Caco-2 (cell line): ENCODE measurements at regions not wholly inside any gene's neighbourhood (a gene's known extent, or its start where the extent isn't known, plus 50 kb on each side); places are given as distances from the start of the nearest gene placed in this dataset.
"Not testable (repeated sequence)": the region's sequence is repeated elsewhere in the genome, so short reads cannot be mapped to it uniquely, and the experiment has no call there.

Experiments used
- BruUV-seq: library from RNA; stranded (reverse); fragments of 400-500 nt; replicated peaks from 2 replicates; lab custom pipeline; 2021; lab: Mats Ljungman, UMichigan
- CTCF ChIA-PET: fragments of 300-600 bp; sonication (Branson Sonifier 250); formaldehyde crosslinking; loops from one replicate; lab custom pipeline; 2022; ENCODE audit warnings: antibody characterized with exemption; lab: Charles Lee
- POLR2A ChIA-PET: fragments of 300-600 bp; sonication (Branson Sonifier 250); formaldehyde crosslinking; loops from one replicate; lab custom pipeline; 2022; ENCODE audit warnings: antibody characterized with exemption; lab: Charles Lee
- DNase-seq, 2 experiments: peaks; one replicate each; pipeline versions ENCODE4 v3.0.0 to v3.0.0-alpha.2; 2020 to 2022
- H3K27me3 ChIP-seq: replicated peaks from 2 replicates; pipeline ENCODE4 v1.6.0; 2011; ENCODE audit warnings: low read length; ENCODE audit not compliant: control insufficient read depth, insufficient read depth
- H3K36me3 ChIP-seq: 2 replicates; pipeline ENCODE4 v1.5.1; 2011; ENCODE audit warnings: low read length; ENCODE audit not compliant: control insufficient read depth, insufficient read depth
- H3K4me1 ChIP-seq: fragments of 250-450 bp; sonication (Bioruptor Pico); 2 replicates; pipeline ENCODE4 v1.5.1; 2020; ENCODE audit warnings: mild to moderate bottlenecking
- H3K4me3 ChIP-seq: 2 replicates; pipeline ENCODE4 v1.5.1; 2011; ENCODE audit warnings: low read depth, mild to moderate bottlenecking, control low read depth, low read length
- H3K9me3 ChIP-seq: fragments of 250-450 bp; sonication (Bioruptor Pico); 2 replicates; pipeline ENCODE4 v1.5.1; 2020; ENCODE audit warnings: mild to moderate bottlenecking, moderate library complexity
- H3K27ac Mint-ChIP-seq: one replicate; pipeline ENCODE4 v1.8.0; 2022; ENCODE audit warnings: mixed read lengths; ENCODE audit not compliant: unreplicated experiment
- H3K27me3 Mint-ChIP-seq: one replicate; pipeline ENCODE4 v1.8.0; 2022; ENCODE audit warnings: mixed read lengths; ENCODE audit not compliant: insufficient read depth, unreplicated experiment
- H3K36me3 Mint-ChIP-seq: one replicate; pipeline ENCODE4 v1.8.0; 2022; ENCODE audit warnings: mild to moderate bottlenecking, mixed read lengths; ENCODE audit not compliant: insufficient read depth, unreplicated experiment
- H3K4me1 Mint-ChIP-seq: one replicate; pipeline ENCODE4 v1.8.0; 2022; ENCODE audit warnings: low read depth, mixed read lengths; ENCODE audit not compliant: unreplicated experiment
- H3K4me3 Mint-ChIP-seq: one replicate; pipeline ENCODE4 v1.8.0; 2022; ENCODE audit warnings: mild to moderate bottlenecking, moderate library complexity, mixed read lengths; ENCODE audit not compliant: unreplicated experiment
- H3K9me3 Mint-ChIP-seq: one replicate; pipeline ENCODE4 v1.8.0; 2022; ENCODE audit warnings: mixed read lengths; ENCODE audit not compliant: unreplicated experiment
- intact Hi-C: fragments of 100-400 bp; cut with micrococcal nuclease; formaldehyde crosslinking; loops from one replicate; pipeline ENCODE4 v1.10.0; 2022; ENCODE audit not compliant: unreplicated experiment
- TF ChIP-seq, protein P1 (sequence below), 2 experiments: fragments of 200-600 bp in 1 of 2; IDR thresholded peaks; 1 replicate in 1 of 2; 2 replicates in 1 of 2; pipeline versions ENCODE4 v1.5.1 to v1.8.0; 2011 to 2022; ENCODE audit warnings: antibody characterized with exemption in 1 of 2, control low read depth in 1 of 2, inconsistent platforms in 1 of 2, low read depth in 1 of 2, low read length in 1 of 2, mild to moderate bottlenecking in 1 of 2, moderate library complexity in 1 of 2; ENCODE audit not compliant: insufficient read depth in 1 of 2, severe bottlenecking in 1 of 2, unreplicated experiment in 1 of 2

DNA sequence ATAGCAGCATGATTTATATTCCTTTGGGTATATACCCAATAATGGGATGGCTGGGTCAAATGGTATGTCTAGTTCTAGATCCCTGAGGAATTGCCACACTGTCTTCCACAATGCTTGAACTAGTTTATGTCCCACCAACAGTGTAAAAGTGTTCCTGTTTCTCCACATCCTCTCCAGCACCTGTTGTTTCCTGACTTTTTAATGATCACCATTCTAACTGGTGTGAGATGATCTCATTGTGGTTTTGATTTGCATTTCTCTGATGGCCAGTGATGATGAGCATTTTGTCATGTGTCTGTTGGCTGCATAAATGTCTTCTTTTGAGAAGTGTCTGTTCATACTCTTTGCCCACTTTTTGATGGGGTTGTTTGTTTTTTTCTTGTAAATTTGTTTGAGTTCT, 54.0 kb upstream of the GPR89A start:
- H3K36me3 ChIP-seq, CTCF ChIA-PET, H3K4me3 ChIP-seq, H3K4me1 Mint-ChIP-seq, H3K9me3 ChIP-seq, BruUV-seq, H3K9me3 Mint-ChIP-seq, H3K4me1 ChIP-seq, H3K27ac Mint-ChIP-seq, POLR2A ChIA-PET, intact Hi-C loops, H3K4me3 Mint-ChIP-seq, H3K27me3 ChIP-seq, H3K36me3 Mint-ChIP-seq, DNase-seq: not testable (repeated sequence)
- peaks cover 17% of the 10 kb centered on the region for H3K27me3 Mint-ChIP-seq

GRCh38 chr1:145545055-145545454, 62.7 kb upstream of the GPR89A start:
- POLR2A ChIA-PET: no interaction called here
- Histone ChIP-seq H3K4me3 (no peak overlapping the region), H3K9me3 (no peaks in the 10 kb centered on the region), H3K4me1 (no peaks in the 10 kb centered on the region), H3K27me3 (no peaks in the 10 kb centered on the region), H3K36me3 (no peaks in the 10 kb centered on the region)
- no peak for DNase-seq
- CTCF ChIA-PET: no interaction called here
- Mint-ChIP-seq H3K4me3 (no peak overlapping the region), H3K27ac (no peak overlapping the region), H3K36me3 (no peaks in the 10 kb centered on the region), H3K9me3 (no peaks in the 10 kb centered on the region), H3K27me3 (no peaks in the 10 kb centered on the region), H3K4me1 (no peaks in the 10 kb centered on the region)
- TF ChIP-seq, protein P1, sequence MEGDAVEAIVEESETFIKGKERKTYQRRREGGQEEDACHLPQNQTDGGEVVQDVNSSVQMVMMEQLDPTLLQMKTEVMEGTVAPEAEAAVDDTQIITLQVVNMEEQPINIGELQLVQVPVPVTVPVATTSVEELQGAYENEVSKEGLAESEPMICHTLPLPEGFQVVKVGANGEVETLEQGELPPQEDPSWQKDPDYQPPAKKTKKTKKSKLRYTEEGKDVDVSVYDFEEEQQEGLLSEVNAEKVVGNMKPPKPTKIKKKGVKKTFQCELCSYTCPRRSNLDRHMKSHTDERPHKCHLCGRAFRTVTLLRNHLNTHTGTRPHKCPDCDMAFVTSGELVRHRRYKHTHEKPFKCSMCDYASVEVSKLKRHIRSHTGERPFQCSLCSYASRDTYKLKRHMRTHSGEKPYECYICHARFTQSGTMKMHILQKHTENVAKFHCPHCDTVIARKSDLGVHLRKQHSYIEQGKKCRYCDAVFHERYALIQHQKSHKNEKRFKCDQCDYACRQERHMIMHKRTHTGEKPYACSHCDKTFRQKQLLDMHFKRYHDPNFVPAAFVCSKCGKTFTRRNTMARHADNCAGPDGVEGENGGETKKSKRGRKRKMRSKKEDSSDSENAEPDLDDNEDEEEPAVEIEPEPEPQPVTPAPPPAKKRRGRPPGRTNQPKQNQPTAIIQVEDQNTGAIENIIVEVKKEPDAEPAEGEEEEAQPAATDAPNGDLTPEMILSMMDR (IDR thresholded peaks at IDR 0.05; ENCODE audit: insufficient read depth in 1 of 2, low read depth in 1 of 2, low read length in 1 of 2, severe bottlenecking in 1 of 2, unreplicated experiment in 1 of 2): no peak
- intact Hi-C loops: no loop called here
- no TSS peak for BruUV-seq

GRCh38 chr1:145541685-145542084, 66.1 kb upstream of the GPR89A start:
- POLR2A ChIA-PET, BruUV-seq, H3K4me1 ChIP-seq, CTCF ChIA-PET, H3K27ac Mint-ChIP-seq, DNase-seq, H3K4me3 Mint-ChIP-seq, H3K36me3 ChIP-seq, intact Hi-C loops, H3K9me3 ChIP-seq, H3K27me3 Mint-ChIP-seq, H3K36me3 Mint-ChIP-seq, H3K4me3 ChIP-seq, H3K9me3 Mint-ChIP-seq, H3K27me3 ChIP-seq, H3K4me1 Mint-ChIP-seq: not testable (repeated sequence)

DNA sequence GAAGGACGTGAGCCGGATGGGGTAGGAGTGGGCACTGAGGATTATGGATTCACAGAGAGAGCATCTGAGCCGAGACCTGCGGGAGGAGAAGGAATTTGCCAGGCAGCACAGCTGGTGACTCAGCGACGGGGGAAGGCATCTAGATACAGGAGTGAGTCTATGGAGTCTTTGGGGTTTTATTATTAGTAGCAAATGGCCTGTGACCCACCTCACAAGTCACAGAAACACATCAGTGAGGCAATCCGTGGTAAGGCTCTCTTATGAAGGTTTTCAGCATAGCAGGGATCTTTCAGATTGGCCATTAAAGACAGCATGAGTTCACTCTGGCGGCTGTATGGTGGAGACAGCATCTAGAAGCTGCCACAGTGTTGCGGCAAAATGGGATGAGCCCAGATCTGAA, 66.5 kb upstream of the GPR89A start:
- H3K36me3 Mint-ChIP-seq, H3K4me1 ChIP-seq, H3K27me3 ChIP-seq, DNase-seq, H3K27me3 Mint-ChIP-seq, CTCF ChIA-PET, H3K36me3 ChIP-seq, H3K4me3 Mint-ChIP-seq, H3K4me1 Mint-ChIP-seq, H3K27ac Mint-ChIP-seq, H3K9me3 Mint-ChIP-seq, H3K4me3 ChIP-seq, BruUV-seq, intact Hi-C loops, POLR2A ChIA-PET, H3K9me3 ChIP-seq: not testable (repeated sequence)

GRCh38 chr1:145538118-145538882, 69.5 kb upstream of the GPR89A start:
- H3K27ac Mint-ChIP-seq, H3K9me3 Mint-ChIP-seq, H3K4me3 ChIP-seq, CTCF ChIA-PET, H3K4me3 Mint-ChIP-seq, H3K27me3 Mint-ChIP-seq, DNase-seq, H3K9me3 ChIP-seq, H3K4me1 Mint-ChIP-seq, H3K36me3 ChIP-seq, H3K27me3 ChIP-seq, H3K4me1 ChIP-seq, intact Hi-C loops, H3K36me3 Mint-ChIP-seq, POLR2A ChIA-PET, BruUV-seq: not testable (repeated sequence)

GRCh38 chr1:145537003-145537402, 70.8 kb upstream of the GPR89A start:
- H3K27me3 Mint-ChIP-seq, DNase-seq, H3K27me3 ChIP-seq, H3K9me3 ChIP-seq, POLR2A ChIA-PET, intact Hi-C loops, H3K4me3 ChIP-seq, H3K4me1 ChIP-seq, H3K9me3 Mint-ChIP-seq, H3K27ac Mint-ChIP-seq, H3K36me3 Mint-ChIP-seq, H3K4me3 Mint-ChIP-seq, H3K36me3 ChIP-seq, H3K4me1 Mint-ChIP-seq, BruUV-seq, CTCF ChIA-PET: not testable (repeated sequence)
